CD4-positive, alpha-beta memory T cell (primary cell): ENCODE measurements at regions not wholly inside any gene's neighbourhood (a gene's known extent, or its start where the extent isn't known, plus 50 kb on each side); places are given as distances from the start of the nearest gene placed in this dataset.

ENCODE experiments used
- CTCF ChIA-PET: fragments of 350-600 bp; sonication (Branson Sonifier 250); formaldehyde crosslinking; loops from one replicate; lab custom pipeline; 2021; ENCODE audit warnings: inconsistent platforms; ENCODE audit not compliant: partially characterized antibody; lab: Charles Lee
- POLR2A ChIA-PET: fragments of 350-600 bp; sonication (Branson Sonifier 250); formaldehyde crosslinking; loops from one replicate; lab custom pipeline; 2021; ENCODE audit not compliant: partially characterized antibody; lab: Charles Lee
- DNase-seq, 5 donors: peaks; one replicate each; pipeline versions ENCODE4 v3.0.0 to v3.0.0-alpha.2; 2020 to 2022; ENCODE audit warnings: mixed read lengths in 1 of 5
- H3K27ac ChIP-seq: one replicate; pipeline ENCODE4 v1.7.0; 2013; ENCODE audit warnings: low read depth, low read length
- H3K27me3 ChIP-seq: 2 replicates; pipeline ENCODE4 v1.7.0; 2013; ENCODE audit warnings: mild to moderate bottlenecking, low read length, moderate library complexity; ENCODE audit not compliant: insufficient read depth
- H3K36me3 ChIP-seq: 2 replicates; pipeline ENCODE4 v1.7.0; 2013; ENCODE audit warnings: mild to moderate bottlenecking, low read length, moderate library complexity; ENCODE audit not compliant: insufficient read depth
- H3K4me1 ChIP-seq: 2 replicates; pipeline ENCODE4 v1.7.0; 2013; ENCODE audit warnings: mild to moderate bottlenecking, low read length, moderate library complexity; ENCODE audit not compliant: insufficient read depth
- H3K4me3 ChIP-seq, 2 donors: one replicate each; pipeline ENCODE4 v1.7.0; 2013; ENCODE audit warnings: low read length in 2 of 2, mild to moderate bottlenecking in 1 of 2
- H3K9me3 ChIP-seq, 2 donors: one replicate each; pipeline ENCODE4 v1.7.0; 2013; ENCODE audit warnings: low read length in 2 of 2, control low read depth in 1 of 2; ENCODE audit not compliant: control insufficient read depth in 1 of 2
- H3K27ac Mint-ChIP-seq, 7 donors: one replicate each; pipeline ENCODE4 v1.8.0; 2020 to 2021; ENCODE audit warnings: mixed read lengths in 7 of 7, mild to moderate bottlenecking in 6 of 7, inconsistent platforms in 3 of 7, moderate library complexity in 3 of 7
- H3K27me3 Mint-ChIP-seq, 2 donors: one replicate each; pipeline ENCODE4 v1.8.0; 2020 to 2021; ENCODE audit warnings: mixed read lengths in 2 of 2
- H3K36me3 Mint-ChIP-seq, 2 donors: one replicate each; pipeline ENCODE4 v1.8.0; 2020 to 2021; ENCODE audit warnings: mixed read lengths in 2 of 2, inconsistent platforms in 1 of 2, mild to moderate bottlenecking in 1 of 2
- H3K4me1 Mint-ChIP-seq, 4 donors: one replicate each; pipeline ENCODE4 v1.8.0; 2020 to 2021; ENCODE audit warnings: mixed read lengths in 4 of 4, mild to moderate bottlenecking in 1 of 4
- H3K4me3 Mint-ChIP-seq, 8 donors: one replicate each; pipeline ENCODE4 v1.8.0; 2020 to 2021; ENCODE audit warnings: mixed read lengths in 8 of 8, mild to moderate bottlenecking in 7 of 8, moderate library complexity in 6 of 8, inconsistent platforms in 3 of 8
- H3K9me3 Mint-ChIP-seq, 8 donors: one replicate each; pipeline ENCODE4 v1.8.0; 2020 to 2021; ENCODE audit warnings: mixed read lengths in 8 of 8, mild to moderate bottlenecking in 5 of 8, inconsistent platforms in 3 of 8, moderate library complexity in 1 of 8
- intact Hi-C: fragments of 100-400 bp; cut with micrococcal nuclease; formaldehyde crosslinking; loops from one replicate; pipeline ENCODE4 v1.15.1; 2023

DNA sequence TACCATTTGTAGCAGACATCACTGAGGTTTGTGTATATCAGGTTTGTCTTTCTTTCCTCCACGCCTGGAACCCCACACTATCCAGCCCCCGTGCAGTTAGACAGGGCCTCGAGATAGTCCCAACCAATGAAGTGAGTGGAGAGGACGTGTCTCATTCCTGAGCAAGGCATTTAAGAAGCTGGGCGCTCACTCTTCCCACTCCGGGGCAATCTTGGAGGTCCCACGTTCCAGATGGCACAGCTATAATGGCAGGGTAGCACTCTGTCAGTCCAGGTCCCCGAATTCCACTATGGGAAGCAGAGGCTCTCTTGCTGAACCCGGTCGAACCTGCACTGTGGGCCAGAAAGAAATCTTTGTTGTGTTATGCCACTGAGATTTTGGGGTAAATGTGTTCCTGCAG is 57.3 kb upstream of the CSF3R start:
- H3K27ac Mint-ChIP-seq, result no peak overlapping the region
- H3K4me3 Mint-ChIP-seq, result no peak overlapping the region
- no peak overlapping the region for H3K27ac ChIP-seq
- ChIA-PET POLR2A (no interaction called here), CTCF (no interaction called here)
- H3K36me3 ChIP-seq, result no peaks in the 10 kb centered on the region
- intact Hi-C loops, result no loop called here
- no peaks in the 10 kb centered on the region for H3K9me3 ChIP-seq
- H3K4me3 ChIP-seq, result no peak overlapping the region
- DNase-seq, result no peak
- no peaks in the 10 kb centered on the region for H3K4me1 ChIP-seq
- no peaks in the 10 kb centered on the region for H3K9me3 Mint-ChIP-seq
- no peaks in the 10 kb centered on the region for H3K4me1 Mint-ChIP-seq
- H3K36me3 Mint-ChIP-seq, result no peaks in the 10 kb centered on the region
- H3K27me3 Mint-ChIP-seq, result peaks cover 16 to 24% of the 10 kb centered on the region in 2 donors
- peaks cover 7% of the 10 kb centered on the region for H3K27me3 ChIP-seq

- Mint-ChIP-seq H3K4me1 (no peaks in the 10 kb centered on the region), H3K36me3 (no peaks in the 10 kb centered on the region), H3K9me3 (no peaks in the 10 kb centered on the region), H3K4me3 (no peak overlapping the region), H3K27ac (no peak overlapping the region), H3K27me3 (peaks cover 16 to 24% of the 10 kb centered on the region in 2 donors)
- Histone ChIP-seq H3K4me1 (no peaks in the 10 kb centered on the region), H3K27ac (no peak overlapping the region), H3K27me3 (peaks cover 7% of the 10 kb centered on the region), H3K9me3 (no peaks in the 10 kb centered on the region), H3K36me3 (no peaks in the 10 kb centered on the region), H3K4me3 (no peak overlapping the region)
- DNase-seq, result no peak
- intact Hi-C loops, result no loop called here
- ChIA-PET CTCF (no interaction called here), POLR2A (no interaction called here)
Observed at GRCh38 chr1:36539526-36539925, 56.8 kb upstream of the CSF3R start.

GRCh38 chr1:36537991-36538390 is 55.3 kb upstream of the CSF3R start:
- no peak for DNase-seq
- intact Hi-C loops, result no loop called here
- Mint-ChIP-seq H3K4me1 (no peaks in the 10 kb centered on the region), H3K27me3 (peaks cover 16 to 23% of the 10 kb centered on the region in 2 donors), H3K27ac (no peak overlapping the region), H3K9me3 (peaks cover 0 to 3% (median 2%) of the 10 kb centered on the region in 8 donors), H3K4me3 (no peak overlapping the region), H3K36me3 (no peaks in the 10 kb centered on the region)
- Histone ChIP-seq H3K4me1 (no peaks in the 10 kb centered on the region), H3K27me3 (peaks cover 7% of the 10 kb centered on the region), H3K36me3 (no peaks in the 10 kb centered on the region), H3K4me3 (no peak overlapping the region), H3K9me3 (no peaks in the 10 kb centered on the region), H3K27ac (no peak overlapping the region)
- ChIA-PET POLR2A (no interaction called here), CTCF (no interaction called here)

- H3K27me3 Mint-ChIP-seq, result peaks cover 13 to 20% of the 10 kb centered on the region in 2 donors
- POLR2A ChIA-PET, result no interaction called here
Observed at GRCh38 chr1:36537190-36537768, 54.6 kb upstream of the CSF3R start.

DNA sequence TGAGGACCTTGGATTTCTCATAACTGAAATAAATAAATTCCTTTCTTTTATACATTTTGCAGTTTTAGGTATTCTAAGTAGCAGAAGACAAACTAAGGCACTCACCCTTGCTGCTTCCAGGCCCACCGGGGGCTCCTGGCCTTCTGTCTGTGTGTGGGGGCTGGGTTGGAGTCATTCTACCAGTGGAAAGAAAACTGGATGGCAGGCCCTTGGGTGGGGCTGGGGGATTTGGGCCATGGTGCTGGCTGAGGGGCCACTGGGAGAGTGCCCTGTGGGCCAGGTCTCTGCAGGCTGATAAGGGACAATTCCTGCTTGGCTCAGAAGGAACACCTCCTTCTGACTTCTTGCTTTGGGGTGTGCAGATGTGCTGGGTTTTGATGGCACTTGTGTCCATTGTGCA is 54.0 kb upstream of the CSF3R start:
- H3K4me3 ChIP-seq, result no peak overlapping the region
- H3K9me3 ChIP-seq, result no peaks in the 10 kb centered on the region
- Mint-ChIP-seq H3K27ac (no peak overlapping the region), H3K36me3 (no peaks in the 10 kb centered on the region), H3K4me1 (no peaks in the 10 kb centered on the region), H3K27me3 (peaks cover 13 to 23% of the 10 kb centered on the region in 2 donors), H3K9me3 (peaks cover 0 to 3% (median 2%) of the 10 kb centered on the region in 8 donors), H3K4me3 (no peak overlapping the region)
- intact Hi-C loops, result no loop called here
- no peaks in the 10 kb centered on the region for H3K4me1 ChIP-seq
- no peak for DNase-seq
- no peaks in the 10 kb centered on the region for H3K36me3 ChIP-seq
- no peak overlapping the region for H3K27ac ChIP-seq
- ChIA-PET POLR2A (no interaction called here), CTCF (no interaction called here)
- peaks cover 5% of the 10 kb centered on the region for H3K27me3 ChIP-seq

More at GRCh38 chr1:36537190-36537768, 54.6 kb upstream of the CSF3R start:
- CTCF ChIA-PET, result no interaction called here
- Histone ChIP-seq H3K36me3 (no peaks in the 10 kb centered on the region), H3K4me1 (no peaks in the 10 kb centered on the region), H3K9me3 (no peaks in the 10 kb centered on the region), H3K4me3 (no peak overlapping the region), H3K27me3 (peaks cover 7% of the 10 kb centered on the region), H3K27ac (no peak overlapping the region)
- H3K27ac Mint-ChIP-seq, result no peak overlapping the region
- no peak overlapping the region for H3K4me3 Mint-ChIP-seq
- H3K9me3 Mint-ChIP-seq, result peaks cover 0 to 3% (median 2%) of the 10 kb centered on the region in 8 donors
- no peak for DNase-seq
- no peaks in the 10 kb centered on the region for H3K36me3 Mint-ChIP-seq
- H3K4me1 Mint-ChIP-seq, result no peaks in the 10 kb centered on the region
- intact Hi-C loops, result no loop called here

- Mint-ChIP-seq H3K27me3 (peaks cover 8 to 20% of the 10 kb centered on the region in 2 donors), H3K9me3 (peaks cover 0 to 3% (median 2%) of the 10 kb centered on the region in 8 donors)
Observed at GRCh38 chr1:36534711-36535412, 52.1 kb upstream of the CSF3R start.

GRCh38 chr1:36533897-36534296 is 51.2 kb upstream of the CSF3R start:
- Mint-ChIP-seq H3K4me1 (no peaks in the 10 kb centered on the region), H3K27ac (no peak overlapping the region), H3K27me3 (peaks cover 7 to 15% of the 10 kb centered on the region in 2 donors), H3K9me3 (peaks cover 0 to 3% (median 2%) of the 10 kb centered on the region in 8 donors), H3K36me3 (no peaks in the 10 kb centered on the region), H3K4me3 (no peak overlapping the region)
- Histone ChIP-seq H3K36me3 (no peaks in the 10 kb centered on the region), H3K4me1 (no peaks in the 10 kb centered on the region), H3K27ac (no peak overlapping the region), H3K4me3 (no peak overlapping the region), H3K27me3 (no peaks in the 10 kb centered on the region), H3K9me3 (no peaks in the 10 kb centered on the region)
- intact Hi-C loops, result no loop called here
- CTCF ChIA-PET, result interaction anchor here (1.4 to 1.6 kb wide), 2 partner anchors 18 to 42 kb away, joined by 3 to 4 read pairs; no protein-coding TSS in a partner anchor
- POLR2A ChIA-PET, result no interaction called here
- no peak for DNase-seq

More at GRCh38 chr1:36534711-36535412, 52.1 kb upstream of the CSF3R start:
- H3K27ac Mint-ChIP-seq, result no peak overlapping the region
- DNase-seq, result no peak
- Histone ChIP-seq H3K27me3 (no peaks in the 10 kb centered on the region), H3K9me3 (no peaks in the 10 kb centered on the region), H3K4me1 (no peaks in the 10 kb centered on the region), H3K36me3 (no peaks in the 10 kb centered on the region), H3K27ac (no peak overlapping the region), H3K4me3 (no peak overlapping the region)
- H3K4me3 Mint-ChIP-seq, result no peak overlapping the region
- intact Hi-C loops, result no loop called here
- ChIA-PET POLR2A (no interaction called here), CTCF (interaction anchor here (1.4 to 1.6 kb wide), 2 partner anchors 19 to 41 kb away, joined by 3 to 4 read pairs; no protein-coding TSS in a partner anchor)
- H3K4me1 Mint-ChIP-seq, result no peaks in the 10 kb centered on the region
- no peaks in the 10 kb centered on the region for H3K36me3 Mint-ChIP-seq
